ENCODE measurements at regions not wholly inside any gene's neighbourhood (a gene's known extent, or its start where the extent isn't known, plus 50 kb on each side); places are given as distances from the start of the nearest gene placed in this dataset.
"Not testable (repeated sequence)": the region's sequence is repeated elsewhere in the genome, so short reads cannot be mapped to it uniquely, and the experiment has no call there.

GRCh38 chr2:156779416-156780120 is 343.4 kb downstream of the GPD2 start:
- no peak for DNase-seq (ENCODE audit: low spot score)

GRCh38 chr2:156781677-156782076 is 345.5 kb downstream of the GPD2 start:
- DNase-seq (ENCODE audit: low spot score): not testable (repeated sequence)

GRCh38 chr2:156784020-156784701 is 348.0 kb downstream of the GPD2 start:
- DNase-seq (ENCODE audit: low spot score): no peak

- DNase-seq (ENCODE audit: low spot score): no peak
Measured at GRCh38 chr2:156787517-156787916, 351.3 kb downstream of the GPD2 start.

GRCh38 chr2:156790343-156791037 is 354.3 kb downstream of the GPD2 start:
- no peak for DNase-seq (ENCODE audit: low spot score)

GRCh38 chr2:156792242-156792840 is 356.2 kb downstream of the GPD2 start:
- DNase-seq (ENCODE audit: low spot score): no peak

GRCh38 chr2:156797832-156798231 is 361.7 kb downstream of the GPD2 start:
- no peak for DNase-seq (ENCODE audit: low spot score)

GRCh38 chr2:156800065-156800653 is 364.0 kb downstream of the GPD2 start:
- no peak for DNase-seq (ENCODE audit: low spot score)

- no peak for DNase-seq (ENCODE audit: low spot score)
Measured at GRCh38 chr2:156800781-156801361, 364.7 kb downstream of the GPD2 start.

GRCh38 chr2:156803243-156803642 is 367.1 kb downstream of the GPD2 start:
- no peak for DNase-seq (ENCODE audit: low spot score)

GRCh38 chr2:156803967-156804366 is 367.8 kb downstream of the GPD2 start:
- no peak for DNase-seq (ENCODE audit: low spot score)

- DNase-seq (ENCODE audit: low spot score): no peak
Measured at GRCh38 chr2:156810094-156810493, 373.9 kb downstream of the GPD2 start.

GRCh38 chr2:156812496-156812895 is 376.3 kb downstream of the GPD2 start:
- DNase-seq (ENCODE audit: low spot score): no peak

GRCh38 chr2:156817430-156817829 is 381.3 kb downstream of the GPD2 start:
- DNase-seq (ENCODE audit: low spot score): no peak

GRCh38 chr2:156818221-156818620 is 382.0 kb downstream of the GPD2 start:
- no peak for DNase-seq (ENCODE audit: low spot score)

GRCh38 chr2:156818944-156819343 is 382.8 kb downstream of the GPD2 start:
- no peak for DNase-seq (ENCODE audit: low spot score)

- no peak for DNase-seq (ENCODE audit: low spot score)
Measured at GRCh38 chr2:156826341-156826933, 390.3 kb downstream of the GPD2 start.

- DNase-seq (ENCODE audit: low spot score): no peak
Measured at GRCh38 chr2:156834431-156834830, 398.3 kb downstream of the GPD2 start.

GRCh38 chr2:156837635-156838370 is 401.6 kb downstream of the GPD2 start:
- DNase-seq (ENCODE audit: low spot score): no peak

GRCh38 chr2:156841321-156841720 is 405.1 kb downstream of the GPD2 start:
- no peak for DNase-seq (ENCODE audit: low spot score)

Measured in COLO829 (cell line).